Thyroid gland (tissue), 4 donors: ENCODE measurements at regions not wholly inside any gene's neighbourhood (a gene's known extent, or its start where the extent isn't known, plus 50 kb on each side); places are given as distances from the start of the nearest gene placed in this dataset.
"Not testable (repeated sequence)": the region's sequence is repeated elsewhere in the genome, so short reads cannot be mapped to it uniquely, and the experiment has no call there.

Experiments
- CTCF ChIP-seq, 6 experiments: fragments of 200-600 bp in 3 of 6; fragments of 450-650 bp in 3 of 6; sonication (generic) in 3 of 6; IDR thresholded peaks; one replicate each; pipeline ENCODE4 v1.5.1; 2016 to 2019; ENCODE audit warnings: antibody characterized with exemption in 6 of 6, mild to moderate bottlenecking in 2 of 6, inconsistent platforms in 1 of 6, moderate library complexity in 1 of 6
- POLR2A ChIP-seq, 2 donors: fragments of 450-650 bp; IDR thresholded peaks; one replicate each; pipeline ENCODE4 v1.6.1; 2017; ENCODE audit warnings: antibody characterized with exemption in 2 of 2, mild to moderate bottlenecking in 2 of 2, moderate library complexity in 1 of 2

GRCh38 chr16:21521390-21522143, 77.8 kb upstream of the METTL9 start:
- not testable (repeated sequence) for TF ChIP-seq POLR2A, CTCF (IDR thresholded peaks at IDR 0.05)
